ENCODE measurements at regions not wholly inside any gene's neighbourhood (a gene's known extent, or its start where the extent isn't known, plus 50 kb on each side); places are given as distances from the start of the nearest gene placed in this dataset.
A peak's percentile ranks its signal among the peaks of the same experiment; 100 is the strongest.
"Not testable (repeated sequence)": the region's sequence is repeated elsewhere in the genome, so short reads cannot be mapped to it uniquely, and the experiment has no call there.

DNA sequence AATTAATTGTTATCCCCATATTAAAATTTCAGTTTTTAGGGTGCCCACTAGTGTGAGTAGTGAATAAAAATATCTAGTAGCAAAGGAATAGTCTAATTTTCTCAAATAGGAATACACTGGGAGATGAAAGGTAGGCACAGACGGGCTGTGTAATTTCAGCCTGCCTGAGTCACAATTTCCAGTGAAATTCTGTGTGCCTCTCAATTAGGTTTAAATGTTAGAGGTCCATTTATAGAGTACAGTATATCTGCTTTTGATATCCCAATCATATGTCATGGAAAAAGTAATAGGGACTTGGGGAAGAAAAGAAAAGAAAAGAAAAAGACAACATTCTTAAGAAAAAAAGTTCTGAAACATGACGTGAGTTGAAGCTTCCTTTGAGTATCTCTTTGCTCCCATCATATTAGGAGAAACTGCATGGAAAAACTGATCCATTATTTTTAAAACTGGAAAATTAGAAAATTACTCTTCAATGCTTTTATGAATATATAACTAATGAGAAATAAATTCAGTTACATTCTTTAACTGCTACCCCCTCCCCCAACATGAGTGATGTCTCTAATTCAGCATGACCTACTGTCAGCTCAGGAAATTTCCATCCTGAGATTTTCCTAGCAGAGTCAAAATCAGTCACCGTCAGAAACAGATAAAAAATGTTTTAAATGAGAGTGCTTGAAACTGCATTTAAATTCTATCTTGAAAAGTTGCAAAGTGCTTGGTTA lies 473.8 kb upstream of the HSF2 start:
- DNase-seq (ENCODE audit: low spot score) = no peak

DNA sequence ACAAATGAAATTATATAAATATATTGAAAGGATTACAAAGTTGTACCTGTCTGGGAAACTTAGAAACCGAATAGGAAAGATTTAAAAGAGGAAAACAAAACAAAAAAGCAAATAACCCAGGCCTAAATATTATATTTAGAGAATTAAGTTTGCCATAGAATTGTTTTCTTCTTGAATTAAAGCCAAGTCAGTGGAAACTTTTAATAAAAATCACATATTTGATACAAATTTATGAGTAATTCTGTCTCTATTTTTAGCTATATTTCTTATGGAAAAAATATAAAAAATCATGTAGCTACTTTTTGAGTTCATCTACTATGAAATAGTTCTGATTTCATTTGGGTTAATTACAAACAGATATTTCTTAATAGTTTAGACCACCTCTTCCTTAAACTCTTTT lies 470.2 kb upstream of the HSF2 start:
- no peak for DNase-seq (ENCODE audit: low spot score)

DNA sequence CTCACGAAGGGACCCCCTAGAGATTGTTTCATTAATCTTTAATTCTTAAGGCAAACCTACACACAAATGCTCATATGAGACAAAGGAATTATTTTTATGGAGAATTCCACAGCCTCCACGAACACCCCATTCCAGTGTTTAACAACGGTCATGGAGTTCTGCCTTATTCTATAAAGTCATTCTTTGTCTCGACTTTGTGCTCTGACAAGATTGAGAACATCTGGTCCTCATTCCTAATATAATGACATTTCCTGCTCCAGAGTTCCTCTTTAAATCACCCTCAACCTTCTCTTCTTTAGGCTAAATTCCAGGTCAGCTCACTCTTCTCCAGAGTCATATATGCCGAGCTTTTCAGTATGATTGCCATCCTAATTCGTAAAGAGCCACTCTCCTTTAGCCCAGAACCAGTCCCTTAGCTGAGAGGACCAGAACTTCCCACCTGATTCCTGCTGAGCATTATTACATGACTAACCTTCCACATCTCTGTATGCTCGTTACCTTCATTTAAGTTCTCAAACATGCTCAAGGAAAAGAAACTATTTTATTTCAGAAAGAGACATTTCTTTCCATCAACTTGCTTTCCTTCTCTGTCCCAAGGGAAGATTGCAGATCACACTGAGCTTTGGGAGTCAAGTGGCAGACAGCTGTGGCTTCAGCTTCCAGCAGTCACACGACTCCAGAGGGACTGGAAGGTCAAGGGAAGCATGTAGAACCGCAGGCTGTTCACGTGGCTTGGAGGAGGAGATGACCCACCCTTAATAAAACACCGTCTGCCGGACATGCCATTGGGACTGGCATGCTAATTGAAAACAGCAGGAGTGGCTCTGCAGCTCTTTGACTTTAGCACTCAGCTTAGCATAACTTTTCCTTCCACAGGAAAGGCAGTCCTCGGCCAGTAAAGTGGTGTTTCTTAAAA lies 467.1 kb upstream of the HSF2 start:
- DNase-seq (ENCODE audit: low spot score) = peak; percentile 93

DNA sequence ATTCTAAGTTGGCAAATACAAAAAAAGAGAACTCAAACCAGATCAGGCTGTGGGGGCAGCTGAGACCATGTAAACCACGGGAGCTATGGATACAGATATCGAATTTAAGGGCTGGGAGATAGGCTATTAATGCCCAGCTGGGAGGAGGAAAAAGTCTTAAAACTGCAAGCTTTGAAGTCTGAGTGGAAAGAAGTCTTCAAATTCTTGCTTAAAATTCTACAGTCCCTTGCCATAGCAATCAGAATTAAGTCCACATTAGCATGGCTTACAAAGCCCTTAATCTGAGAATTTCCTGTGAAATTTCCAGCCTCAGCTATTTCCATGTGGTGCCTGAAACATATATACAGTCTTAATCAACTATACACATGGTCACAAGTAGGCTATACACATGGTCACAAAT lies 465.0 kb upstream of the HSF2 start:
- DNase-seq (ENCODE audit: low spot score) = no peak

DNA sequence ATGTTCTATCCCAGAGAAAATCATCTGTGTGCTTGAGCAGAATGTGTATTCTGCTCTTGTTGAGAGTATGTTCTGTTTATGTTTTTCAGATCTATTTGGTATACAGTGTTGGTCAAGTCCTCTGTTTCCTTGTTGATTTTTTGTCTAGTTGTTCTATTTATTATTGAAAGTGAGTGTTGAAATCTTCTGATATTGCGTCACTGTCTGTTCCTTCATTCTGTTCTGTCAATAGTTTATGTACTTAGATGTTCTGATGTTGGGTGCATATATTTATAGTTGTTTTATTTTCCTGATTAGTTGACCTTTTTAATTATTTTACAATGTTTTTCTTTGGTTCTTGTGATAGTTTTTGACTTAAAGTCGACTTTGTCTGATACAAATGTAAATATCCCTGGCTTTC lies 458.7 kb upstream of the HSF2 start:
- no peak for DNase-seq (ENCODE audit: low spot score)

DNA sequence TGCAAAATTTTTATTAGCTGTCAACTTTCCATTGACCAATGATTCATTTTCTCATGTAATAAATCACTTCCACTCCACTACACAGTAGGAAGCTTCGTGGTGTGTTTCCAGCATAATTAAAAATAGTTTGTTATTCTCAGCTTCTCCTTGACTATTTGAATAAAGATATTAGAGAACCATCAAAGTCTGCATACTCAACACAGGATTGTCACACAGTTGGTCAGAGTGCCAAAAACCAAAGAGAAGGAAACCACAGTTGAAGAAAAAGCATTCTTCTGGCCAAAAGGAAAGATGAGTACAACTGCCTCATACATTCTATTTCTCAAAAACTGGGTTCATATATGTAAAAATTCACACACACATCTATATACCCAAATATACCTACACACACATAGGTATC lies 455.1 kb upstream of the HSF2 start:
- DNase-seq (ENCODE audit: low spot score) = no peak

DNA sequence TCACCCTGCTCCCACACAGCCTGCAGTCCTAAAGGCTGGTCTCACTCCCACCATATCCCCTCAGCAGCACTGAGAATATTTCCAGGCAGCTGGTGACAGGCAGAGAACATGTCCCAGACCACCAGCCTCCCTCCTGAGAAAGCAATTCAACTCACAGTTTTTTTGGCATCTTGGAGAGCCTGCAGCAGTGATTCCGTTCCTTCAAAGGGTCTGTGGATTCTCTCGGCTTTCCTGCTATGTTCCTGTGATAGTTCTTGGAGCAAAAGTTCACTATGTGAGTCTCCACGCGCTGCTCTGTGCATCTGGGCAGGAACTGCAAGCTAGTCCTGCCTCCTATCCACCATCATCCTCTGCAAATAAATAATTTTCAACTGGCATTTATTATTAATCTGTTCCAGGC lies 448.3 kb upstream of the HSF2 start:
- no peak for DNase-seq (ENCODE audit: low spot score)

DNA sequence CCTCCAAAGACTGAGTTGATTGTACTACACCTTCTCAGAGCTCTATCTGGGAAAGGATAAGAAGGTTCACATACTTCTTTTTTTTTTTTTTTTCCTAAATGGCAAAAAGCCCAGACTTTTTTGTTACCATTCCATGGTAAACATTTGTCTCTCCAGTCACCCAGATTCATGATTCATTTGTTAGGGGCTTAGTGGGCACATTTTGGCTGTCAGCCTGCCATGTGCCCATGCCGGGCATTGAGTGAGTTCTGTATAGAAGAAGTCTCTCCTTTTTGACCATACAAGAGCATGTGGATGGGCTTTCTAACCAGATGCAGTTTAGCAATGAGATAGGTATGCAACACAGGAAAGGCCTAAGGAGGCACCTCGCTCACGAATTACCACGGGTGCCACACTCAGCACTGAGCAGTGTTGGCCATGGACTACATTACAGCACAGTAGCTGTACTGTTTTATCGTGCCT lies 447.5 kb upstream of the HSF2 start:
- no peak for DNase-seq (ENCODE audit: low spot score)

DNA sequence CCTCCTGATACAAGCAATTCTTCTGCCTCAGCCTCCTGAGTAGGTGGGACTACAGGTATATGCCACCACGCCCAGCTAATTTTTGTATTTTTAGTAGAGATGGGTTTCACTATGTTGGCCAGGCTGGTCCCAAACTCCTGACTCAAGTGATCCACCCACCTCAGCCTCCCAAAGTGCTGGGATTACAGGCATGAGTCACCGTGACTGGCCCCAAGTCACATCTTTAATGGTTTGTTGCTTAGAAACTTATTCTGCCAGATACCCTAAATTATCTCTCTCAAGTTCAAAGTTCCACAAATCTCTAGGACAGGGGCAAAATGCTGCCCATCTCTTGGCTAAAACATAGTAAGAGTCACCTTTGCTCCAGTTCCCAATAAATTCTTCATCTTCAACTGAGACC lies 444.1 kb upstream of the HSF2 start:
- not testable (repeated sequence) for DNase-seq (ENCODE audit: low spot score)

DNA sequence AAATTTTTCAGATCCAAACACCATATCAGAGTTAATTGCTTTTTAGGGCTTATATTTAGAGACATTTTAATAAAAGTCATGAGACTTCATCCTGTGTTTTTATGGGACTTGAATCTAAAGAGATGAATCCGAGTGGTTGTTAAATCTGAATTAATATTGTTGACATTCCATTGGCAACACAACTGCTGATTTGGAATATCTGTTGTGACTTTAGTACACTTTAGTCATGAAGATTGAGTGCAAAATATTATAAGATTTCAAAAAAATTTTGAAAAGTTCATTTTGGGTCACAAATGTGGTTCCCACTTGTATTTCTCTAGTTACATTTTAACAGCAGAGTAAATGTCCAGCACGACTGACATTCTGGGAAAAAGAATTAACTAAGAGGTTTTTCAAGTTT lies 442.7 kb upstream of the HSF2 start:
- no peak for DNase-seq (ENCODE audit: low spot score)

DNA sequence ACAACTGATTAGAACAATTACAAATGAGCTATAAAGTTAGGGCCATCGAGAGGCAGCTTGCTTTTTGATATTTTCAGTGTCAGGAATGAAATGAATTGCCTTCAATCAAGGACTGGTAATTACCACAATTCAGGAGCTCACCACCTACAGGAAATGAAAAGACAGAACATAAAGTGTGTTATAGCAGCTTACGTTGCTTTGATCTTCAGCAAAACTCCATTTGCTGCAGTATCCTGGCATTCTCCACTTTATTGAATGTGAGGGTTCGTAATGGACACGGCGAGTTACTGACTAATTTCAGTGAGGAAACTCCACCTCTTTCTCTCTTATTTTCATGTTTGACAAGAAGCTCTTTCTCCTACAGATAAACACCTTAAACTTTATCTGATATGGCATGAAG lies 440.0 kb upstream of the HSF2 start:
- peak; percentile 83 for DNase-seq (ENCODE audit: low spot score)

DNA sequence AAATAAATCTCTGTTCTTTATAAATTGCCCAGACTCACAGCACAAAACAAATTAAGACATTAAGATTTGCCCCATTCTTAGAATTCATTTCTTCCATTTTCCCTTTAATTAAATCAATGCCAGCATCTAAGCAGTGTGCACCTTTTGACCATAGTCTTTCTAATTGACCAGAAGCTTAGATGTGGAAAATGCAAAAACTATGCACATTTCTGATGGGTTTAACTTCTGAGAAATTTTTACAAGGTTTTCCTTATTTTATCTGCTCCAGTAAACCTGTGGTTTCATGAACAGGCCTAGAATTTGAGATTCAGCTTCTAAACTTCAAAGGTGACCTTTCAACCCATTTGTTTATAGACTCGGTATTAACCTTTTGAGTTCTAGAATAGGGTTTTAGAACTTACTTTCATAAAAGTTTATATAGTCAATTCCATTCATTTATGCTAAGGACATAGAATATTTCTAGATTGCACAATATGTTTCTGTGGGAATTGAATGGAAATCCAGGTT lies 437.8 kb upstream of the HSF2 start:
- no peak for DNase-seq (ENCODE audit: low spot score)

DNA sequence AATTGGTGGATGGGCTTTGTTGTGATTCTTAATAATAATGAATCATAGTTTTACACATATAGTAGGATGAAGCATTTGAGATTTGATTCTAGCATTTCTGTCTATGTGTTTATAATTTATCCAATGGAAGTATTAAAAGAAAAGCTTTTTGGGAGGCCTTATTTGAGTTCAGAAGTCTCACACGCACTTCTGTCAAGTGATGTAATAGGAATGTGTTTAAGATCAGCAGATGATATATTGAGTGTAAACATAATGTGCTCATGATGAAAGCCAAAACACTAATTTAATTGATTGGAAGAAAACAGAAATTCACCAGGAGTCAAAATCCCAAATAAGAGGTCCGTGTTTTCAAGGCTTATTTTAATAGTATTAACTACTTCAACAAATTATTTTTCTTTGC lies 435.6 kb upstream of the HSF2 start:
- no peak for DNase-seq (ENCODE audit: low spot score)

DNA sequence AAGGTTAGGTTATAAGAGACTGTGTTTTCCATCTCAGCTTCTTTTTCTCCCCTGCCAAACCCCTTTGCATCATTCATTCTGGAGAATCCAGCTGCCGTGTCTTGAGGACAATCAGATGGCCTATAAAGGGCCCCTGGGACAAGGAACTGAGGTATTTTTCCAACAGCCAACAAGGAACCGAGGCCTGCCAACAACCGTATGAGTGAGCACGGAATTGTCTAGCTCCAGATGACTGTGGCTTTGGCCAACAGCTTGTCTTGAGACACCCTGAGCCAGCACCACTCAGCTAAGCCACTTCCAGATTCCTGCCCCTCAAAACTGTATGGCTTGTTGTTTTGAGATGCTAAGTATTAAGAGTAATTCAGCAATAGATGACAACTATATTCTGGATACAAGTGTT lies 433.7 kb upstream of the HSF2 start:
- no peak for DNase-seq (ENCODE audit: low spot score)

DNA sequence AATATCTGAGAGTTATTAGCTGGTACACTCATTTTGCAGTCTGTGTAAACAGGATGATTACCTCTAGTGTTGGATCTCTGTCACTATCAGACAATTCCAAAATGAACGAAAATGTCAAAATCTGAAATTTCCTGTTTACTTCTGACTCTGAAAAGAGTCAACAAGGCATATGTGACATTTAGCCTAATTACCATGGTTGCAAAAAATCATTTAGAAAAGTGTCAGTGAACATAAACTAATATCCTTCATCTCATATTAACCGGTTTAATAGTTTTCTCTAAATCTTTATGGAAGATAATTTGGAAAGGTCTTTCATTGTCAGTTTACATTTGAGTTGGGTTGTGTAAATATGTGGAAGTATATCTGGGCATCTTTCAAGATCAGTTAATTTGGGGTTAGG lies 431.8 kb upstream of the HSF2 start:
- DNase-seq (ENCODE audit: low spot score) = no peak

DNA sequence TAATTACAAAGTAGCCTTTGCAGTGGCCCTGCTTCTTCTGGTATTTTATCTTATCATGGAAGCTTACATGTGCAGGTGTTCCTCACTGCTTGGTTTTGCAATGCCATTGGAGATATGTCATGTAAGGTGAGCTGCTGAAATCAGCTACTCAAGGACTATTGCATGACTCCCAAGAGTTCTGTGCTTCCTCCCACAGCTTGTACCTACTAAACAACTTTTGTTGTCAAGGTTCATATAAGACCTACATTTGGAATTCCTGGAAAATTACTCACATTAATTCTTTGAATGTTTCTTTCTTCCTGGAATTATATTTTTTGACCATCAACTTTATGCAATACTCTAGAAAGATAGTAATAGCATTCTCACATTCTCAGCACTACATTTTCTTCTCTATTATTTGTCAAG lies 427.5 kb upstream of the HSF2 start:
- no peak for DNase-seq (ENCODE audit: low spot score)

DNA sequence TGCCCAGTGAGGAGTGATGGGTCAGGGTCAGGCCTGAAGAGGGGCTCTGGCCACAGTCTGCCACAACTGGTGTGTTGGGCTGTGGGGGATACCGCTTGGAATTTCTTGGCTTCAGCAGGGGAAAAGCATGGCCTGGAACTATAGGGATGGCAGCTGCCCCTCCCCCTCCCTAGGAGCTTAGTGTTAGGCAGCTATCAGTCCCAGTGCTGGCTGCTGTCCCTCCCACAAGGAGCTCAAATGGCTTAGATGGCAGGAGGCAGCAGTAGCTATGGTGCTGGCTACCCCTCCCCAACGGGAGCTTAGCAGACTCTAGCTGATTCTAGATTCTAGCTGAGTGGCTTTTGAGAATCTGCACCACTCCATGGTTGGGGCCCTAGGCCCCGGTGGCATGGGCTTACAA lies 414.5 kb upstream of the HSF2 start:
- DNase-seq (ENCODE audit: low spot score) = no peak

DNA sequence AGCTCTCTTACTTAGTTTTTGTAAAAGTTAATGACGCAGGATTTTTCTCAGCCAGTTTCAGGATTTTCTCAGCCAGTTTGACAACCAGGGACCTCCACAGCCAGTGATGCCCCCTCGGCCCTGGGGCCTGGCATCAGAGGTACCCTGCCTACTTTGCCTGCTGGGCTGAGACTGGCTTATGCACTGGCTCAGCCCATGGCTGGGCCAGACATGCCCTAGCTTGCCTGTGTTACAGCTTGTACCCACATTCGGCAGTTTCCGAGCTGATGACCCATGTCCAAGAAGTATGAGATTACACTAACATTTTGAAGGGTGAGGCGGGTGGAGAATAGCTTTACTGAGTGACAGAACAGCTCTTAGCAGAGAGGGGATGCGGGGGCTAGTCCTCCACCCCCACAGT lies 406.1 kb upstream of the HSF2 start:
- no peak for DNase-seq (ENCODE audit: low spot score)

DNA sequence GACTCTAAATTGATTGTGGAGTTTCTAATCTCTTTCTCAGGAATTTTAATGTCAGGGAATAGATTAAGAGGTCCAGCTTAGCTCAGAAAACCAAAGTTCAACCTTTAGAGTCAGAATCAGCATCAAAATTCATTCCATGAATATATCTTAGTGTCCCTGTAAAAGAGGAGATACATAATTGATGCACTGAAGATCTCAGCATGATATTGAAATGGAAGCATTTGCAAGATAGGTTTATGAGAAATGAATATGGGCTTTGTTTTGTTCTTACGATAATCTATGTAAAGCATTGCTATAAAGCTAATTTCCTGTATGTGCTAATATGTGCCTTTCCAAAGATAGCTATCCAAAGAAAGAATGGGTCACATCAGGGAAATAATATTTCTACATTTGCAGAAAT lies 404.5 kb upstream of the HSF2 start:
- no peak for DNase-seq (ENCODE audit: low spot score)

DNA sequence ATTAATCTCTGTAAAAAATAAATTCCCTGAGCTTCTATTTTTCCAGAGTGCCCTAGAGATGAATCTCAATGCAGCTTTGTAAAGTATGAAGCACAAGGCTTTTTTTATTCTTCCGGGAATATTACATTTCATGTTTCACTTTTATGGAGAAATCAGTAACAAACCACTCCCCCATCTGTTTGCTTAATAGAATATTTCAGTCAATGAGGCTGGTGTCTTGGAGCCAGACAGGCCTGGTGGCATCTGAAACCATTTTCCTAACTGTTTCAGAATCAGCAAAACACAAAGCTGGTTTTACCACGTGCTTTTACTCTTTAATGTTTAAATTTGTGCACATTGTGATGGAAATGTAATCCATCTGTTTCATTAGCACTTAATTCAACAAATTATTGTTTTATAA lies 400.8 kb upstream of the HSF2 start:
- DNase-seq (ENCODE audit: low spot score) = no peak

DNA sequence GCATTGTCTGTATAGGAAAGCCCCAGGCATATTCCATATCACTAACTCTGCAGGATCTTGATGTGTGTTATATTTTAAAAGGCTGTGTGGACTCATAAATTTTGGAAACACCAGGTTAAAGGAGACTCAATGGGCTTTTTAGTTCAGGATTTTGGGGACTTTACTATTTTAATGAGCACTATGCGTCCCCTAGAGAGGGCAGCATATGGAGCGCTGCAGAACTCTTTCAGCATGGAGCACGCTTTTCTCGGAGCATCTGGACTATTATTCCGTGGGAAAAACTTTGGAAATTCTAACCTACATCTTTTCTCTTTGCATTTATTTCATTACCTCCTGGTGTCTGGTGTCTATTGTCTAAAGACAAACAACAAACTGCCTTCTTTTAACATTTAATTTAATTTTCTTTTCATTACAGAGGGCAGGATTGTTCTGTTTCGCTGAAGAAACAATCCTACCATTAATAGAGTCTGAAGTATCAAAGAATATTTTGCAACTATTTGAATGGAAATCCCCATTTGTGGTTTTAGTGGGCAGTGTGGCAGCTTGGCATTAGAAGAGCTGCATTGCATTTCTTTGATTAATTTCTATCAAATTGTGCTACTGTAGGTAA lies 399.9 kb upstream of the HSF2 start:
- DNase-seq (ENCODE audit: low spot score) = no peak

DNA sequence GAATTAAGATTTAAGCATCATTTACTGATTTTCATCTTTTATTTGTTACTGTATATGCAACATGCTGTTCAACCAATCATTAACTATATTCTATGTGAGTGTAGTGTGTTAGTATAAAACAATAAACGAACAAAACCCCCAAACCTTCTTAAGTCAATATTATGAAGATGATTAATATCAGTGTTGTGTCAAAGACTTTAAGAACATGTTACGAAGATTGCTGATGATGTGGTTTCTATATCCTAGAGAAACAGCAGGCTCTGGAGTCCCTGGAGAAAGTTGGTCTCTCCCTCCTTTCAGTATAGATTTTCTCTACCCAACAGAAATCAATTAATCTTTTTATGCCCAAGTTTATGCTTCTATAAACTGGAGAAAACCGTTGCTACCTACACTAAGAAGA lies 393.8 kb upstream of the HSF2 start:
- DNase-seq (ENCODE audit: low spot score) = no peak

DNA sequence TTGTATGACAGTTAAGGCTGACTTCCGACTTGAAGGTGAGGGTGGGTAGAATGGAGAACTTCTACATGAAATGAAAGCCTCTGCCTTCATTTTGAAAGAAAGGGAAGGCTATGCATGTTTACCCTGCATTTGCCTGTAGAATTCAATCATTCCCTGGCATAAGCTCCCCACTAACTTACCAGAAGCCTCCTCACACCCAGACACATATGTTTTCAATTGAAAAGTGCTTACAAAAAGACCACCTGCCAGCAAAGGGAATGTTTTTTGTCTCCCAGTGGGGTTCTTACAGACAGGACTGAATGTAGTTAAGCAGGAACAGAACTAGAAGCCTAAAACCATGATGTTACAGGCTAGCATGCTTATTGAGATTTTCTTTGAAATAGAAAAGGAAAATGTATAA lies 392.1 kb upstream of the HSF2 start:
- no peak for DNase-seq (ENCODE audit: low spot score)

Data from SW480 (cell line).